HFF-Myc (cell line): ENCODE measurements at regions not wholly inside any gene's neighbourhood (a gene's known extent, or its start where the extent isn't known, plus 50 kb on each side); places are given as distances from the start of the nearest gene placed in this dataset.

Source experiments
- DNase-seq: peaks from one replicate; pipeline ENCODE4 v3.0.0-alpha.2; 2011; ENCODE audit warnings: low read depth; ENCODE audit errors: extremely low read depth
- H3K4me3 ChIP-seq: replicated peaks from 2 replicates; pipeline ENCODE4 v1.5.1; 2011; ENCODE audit warnings: low read depth, mild to moderate bottlenecking, control low read depth, low read length
- CTCF ChIP-seq: IDR thresholded peaks from 2 replicates; pipeline ENCODE4 v1.5.1; 2012; ENCODE audit warnings: mild to moderate bottlenecking, low read depth, low read length, control low read depth; ENCODE audit errors: missing control alignments

- no peak for TF ChIP-seq CTCF
- no peak overlapping the region for H3K4me3 ChIP-seq
- DNase-seq = no peak
Measured at GRCh38 chr12:4082809-4083403, 190.7 kb upstream of the CCND2 start.

DNA sequence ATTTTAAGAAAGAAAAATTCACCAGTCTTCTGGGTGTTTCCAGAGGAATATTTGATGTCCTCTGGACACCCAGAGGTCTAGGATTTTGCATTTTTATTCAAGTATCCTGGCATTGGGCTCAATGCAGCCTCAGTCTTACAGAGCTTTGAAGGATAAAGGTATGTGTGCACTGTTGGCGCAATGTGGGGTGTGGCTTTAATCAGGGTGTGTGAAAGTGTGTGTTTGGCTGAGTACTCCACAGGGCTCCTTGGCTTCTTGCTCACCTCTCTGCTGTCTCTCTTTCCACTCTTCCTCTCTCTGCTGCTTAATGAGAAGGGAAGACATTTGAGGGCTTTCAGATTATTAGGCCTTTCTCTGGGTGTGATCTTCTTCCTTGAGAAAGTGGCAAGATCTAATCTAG is 193.3 kb upstream of the CCND2 start:
- no peak overlapping the region for H3K4me3 ChIP-seq
- DNase-seq = no peak
- TF ChIP-seq CTCF = no peak

DNA sequence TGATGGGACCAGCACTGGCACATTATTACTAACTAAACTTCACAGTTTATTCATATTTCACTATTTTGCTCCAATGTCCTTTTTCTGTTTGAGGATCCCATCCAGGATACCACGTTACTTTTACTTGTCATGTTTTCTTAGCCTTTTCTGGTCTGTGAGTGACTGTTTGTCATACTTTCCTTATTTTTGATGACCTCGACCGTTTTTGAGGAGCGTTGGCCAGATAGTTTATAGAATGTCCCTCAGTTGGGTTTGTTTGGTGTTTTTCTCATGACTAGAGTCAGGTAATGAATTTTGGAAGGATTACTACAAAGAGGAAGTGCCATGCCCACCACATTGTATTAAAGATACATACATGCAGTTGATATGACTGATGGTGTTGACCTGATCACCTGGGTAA is 199.4 kb upstream of the CCND2 start:
- TF ChIP-seq CTCF = no peak
- H3K4me3 ChIP-seq = no peak overlapping the region
- DNase-seq = no peak

GRCh38 chr12:4069670-4070010 is 196.4 kb upstream of the PARP11 start:
- no peak for DNase-seq
- no peak overlapping the region for H3K4me3 ChIP-seq
- no peak for TF ChIP-seq CTCF

- no peak for DNase-seq
- no peak overlapping the region for H3K4me3 ChIP-seq
- TF ChIP-seq CTCF = no peak
Measured at GRCh38 chr12:4068981-4069669, 195.9 kb upstream of the PARP11 start.

DNA sequence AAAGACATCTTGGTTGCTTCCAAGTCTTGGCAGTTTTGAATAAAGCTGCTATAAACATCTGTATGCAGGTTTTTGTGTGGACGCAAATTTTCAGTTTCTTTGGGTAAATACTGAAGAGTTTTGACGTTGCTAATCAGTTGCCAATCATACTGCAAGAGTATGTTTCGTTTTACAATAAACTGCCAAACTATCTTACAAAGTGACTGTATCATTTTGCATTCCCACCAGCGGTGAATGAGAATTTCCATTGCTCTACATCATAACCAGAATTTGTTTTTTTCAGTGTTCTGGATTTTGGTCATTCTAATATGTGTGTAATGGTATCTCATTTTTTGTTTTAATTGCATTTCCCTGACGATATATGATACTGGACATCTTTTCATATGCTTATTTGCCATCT is 190.8 kb upstream of the PARP11 start:
- no peak overlapping the region for H3K4me3 ChIP-seq
- no peak for DNase-seq
- TF ChIP-seq CTCF = no peak

DNA sequence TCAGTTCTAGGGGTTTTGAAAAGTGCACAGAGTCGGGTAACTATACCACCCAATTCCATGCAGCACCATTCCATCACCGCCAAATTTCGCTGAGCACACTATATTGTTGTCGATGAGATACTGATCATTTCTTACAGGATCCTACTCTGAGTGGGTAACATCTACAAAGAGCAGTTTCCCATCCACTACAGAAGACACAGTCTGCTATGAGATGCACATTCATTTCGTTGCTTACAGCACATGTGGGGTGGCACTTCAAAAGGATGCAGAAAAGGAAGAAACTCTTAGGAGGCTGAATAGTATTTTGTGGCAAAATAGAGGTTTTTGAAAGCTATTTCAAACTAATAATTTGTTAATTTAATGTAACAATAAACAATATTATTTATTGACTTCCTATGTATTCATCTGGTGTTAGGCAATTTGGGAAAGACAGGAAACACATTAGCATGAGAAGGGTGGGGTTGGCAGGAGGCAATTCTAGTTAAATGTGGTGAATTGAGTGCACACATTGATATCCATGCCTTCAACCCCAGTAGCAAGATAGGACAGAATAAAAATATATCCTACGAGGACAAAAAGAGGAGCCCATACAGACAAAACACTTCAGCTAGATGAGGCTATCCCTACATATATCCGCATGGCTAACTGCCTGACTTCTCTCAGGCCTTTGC is 186.8 kb upstream of the PARP11 start:
- H3K4me3 ChIP-seq = no peak overlapping the region
- TF ChIP-seq CTCF = no peak
- DNase-seq = no peak
